Thymus (tissue), 11 donors: ENCODE measurements at regions not wholly inside any gene's neighbourhood (a gene's known extent, or its start where the extent isn't known, plus 50 kb on each side); places are given as distances from the start of the nearest gene placed in this dataset.

ENCODE experiments used
- DNase-seq, 9 donors: peaks; one replicate each; pipeline ENCODE4 v3.0.0-alpha.2; 2013; ENCODE audit warnings: low spot score in 9 of 9, low read depth in 6 of 9, missing footprints in 1 of 9
- H3K27ac ChIP-seq, 2 donors: one replicate each; pipeline ENCODE4 v1.5.1; 2013; ENCODE audit warnings: control low read depth in 1 of 2, low read depth in 1 of 2, low read length in 1 of 2, mild to moderate bottlenecking in 1 of 2, moderate library complexity in 1 of 2
- H3K27me3 ChIP-seq, 2 donors: one replicate each; pipeline ENCODE4 v1.5.1; 2013; ENCODE audit warnings: low read length in 1 of 2; ENCODE audit not compliant: control insufficient read depth in 2 of 2, insufficient read depth in 1 of 2
- H3K36me3 ChIP-seq, 2 donors: one replicate each; pipeline ENCODE4 v1.5.1; 2013; ENCODE audit warnings: low read length in 1 of 2, mild to moderate bottlenecking in 1 of 2, moderate library complexity in 1 of 2; ENCODE audit not compliant: control insufficient read depth in 2 of 2, insufficient read depth in 2 of 2
- H3K4me1 ChIP-seq, 2 donors: one replicate each; pipeline ENCODE4 v1.5.1; 2013; ENCODE audit warnings: low read length in 2 of 2; ENCODE audit not compliant: control insufficient read depth in 2 of 2, insufficient read depth in 2 of 2
- H3K4me3 ChIP-seq, 2 donors: one replicate each; pipeline ENCODE4 v1.5.1; 2013; ENCODE audit warnings: low read length in 2 of 2, control low read depth in 1 of 2, mild to moderate bottlenecking in 1 of 2
- H3K9me3 ChIP-seq, 2 donors: one replicate each; pipeline ENCODE4 v1.5.1; 2013; ENCODE audit warnings: low read length in 1 of 2, mild to moderate bottlenecking in 1 of 2; ENCODE audit not compliant: control insufficient read depth in 2 of 2, insufficient read depth in 1 of 2
- WGBS: extraction: QIAGEN DNeasy Blood & Tissue Kit; methylation state at CpG from one replicate; pipeline ENCODE4 v1.1.7; 2013; 5-methylcytosine and 5-hydroxymethylcytosine counted together
- donor health status: healthy.

GRCh38 chr2:100682536-100682935 lies 119.7 kb downstream of the PDCL3 start:
- Histone ChIP-seq H3K36me3 (no peaks in the 10 kb centered on the region), H3K9me3 (no peaks in the 10 kb centered on the region), H3K4me1 (peaks cover 0 to 12% of the 10 kb centered on the region in 2 donors), H3K4me3 (no peak overlapping the region), H3K27ac (no peak overlapping the region), H3K27me3 (no peaks in the 10 kb centered on the region)
- WGBS: 96% methylated on average over 7 of the region's 7 CpGs
- DNase-seq: no peak

GRCh38 chr2:100683231-100683630 lies 120.4 kb downstream of the PDCL3 start:
- Histone ChIP-seq H3K27me3 (no peaks in the 10 kb centered on the region), H3K27ac (no peak overlapping the region), H3K9me3 (no peaks in the 10 kb centered on the region), H3K36me3 (no peaks in the 10 kb centered on the region), H3K4me3 (no peak overlapping the region), H3K4me1 (peaks cover 0 to 12% of the 10 kb centered on the region in 2 donors)
- DNase-seq: no peak
- WGBS: 97% methylated on average over 4 of the region's 4 CpGs

DNA sequence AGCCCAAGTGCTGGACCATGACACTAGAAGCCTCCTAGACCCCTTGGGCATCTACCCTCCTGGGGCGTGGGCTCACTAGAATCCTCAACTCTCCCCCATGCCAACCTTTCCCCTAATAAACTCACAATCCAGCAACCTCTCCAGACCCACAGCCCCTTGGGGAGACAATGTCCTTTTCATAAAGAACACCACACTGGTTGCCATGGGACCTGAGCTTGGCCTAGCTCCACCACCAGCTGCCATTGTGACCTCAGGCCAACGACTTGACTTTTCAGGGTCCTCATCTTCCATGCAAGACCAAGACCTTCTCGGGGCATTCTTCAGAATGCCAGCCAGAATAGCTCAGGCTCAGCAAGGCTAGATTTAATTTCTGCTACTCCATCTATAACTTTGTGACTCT lies 128.1 kb upstream of the NPAS2 start:
- Histone ChIP-seq H3K9me3 (no peaks in the 10 kb centered on the region), H3K36me3 (no peaks in the 10 kb centered on the region), H3K27me3 (no peaks in the 10 kb centered on the region), H3K4me3 (no peak overlapping the region), H3K4me1 (no peaks in the 10 kb centered on the region), H3K27ac (no peak overlapping the region)
- WGBS: 90% methylated on average over 3 of the region's 3 CpGs
- no peak for DNase-seq

- H3K9me3 ChIP-seq: no peaks in the 10 kb centered on the region
These were observed 127.6 kb upstream of the NPAS2 start for GRCh38 chr2:100692381-100692780.

GRCh38 chr2:100692906-100693305 lies 127.0 kb upstream of the NPAS2 start:
- Histone ChIP-seq H3K4me3 (no peak overlapping the region), H3K27me3 (no peaks in the 10 kb centered on the region), H3K27ac (no peak overlapping the region), H3K9me3 (no peaks in the 10 kb centered on the region), H3K36me3 (no peaks in the 10 kb centered on the region), H3K4me1 (no peaks in the 10 kb centered on the region)
- no peak for DNase-seq

More at GRCh38 chr2:100692381-100692780, 127.6 kb upstream of the NPAS2 start:
- Histone ChIP-seq H3K36me3 (no peaks in the 10 kb centered on the region), H3K4me3 (no peak overlapping the region), H3K27me3 (no peaks in the 10 kb centered on the region), H3K27ac (no peak overlapping the region), H3K4me1 (no peaks in the 10 kb centered on the region)
- no peak for DNase-seq
- 96% methylated on average over 5 of the region's 5 CpGs for WGBS

GRCh38 chr2:100699131-100699530 lies 120.8 kb upstream of the NPAS2 start:
- H3K36me3 ChIP-seq: no peaks in the 10 kb centered on the region
- 79% methylated on average over 5 of the region's 5 CpGs for WGBS
- DNase-seq: no peak

DNA sequence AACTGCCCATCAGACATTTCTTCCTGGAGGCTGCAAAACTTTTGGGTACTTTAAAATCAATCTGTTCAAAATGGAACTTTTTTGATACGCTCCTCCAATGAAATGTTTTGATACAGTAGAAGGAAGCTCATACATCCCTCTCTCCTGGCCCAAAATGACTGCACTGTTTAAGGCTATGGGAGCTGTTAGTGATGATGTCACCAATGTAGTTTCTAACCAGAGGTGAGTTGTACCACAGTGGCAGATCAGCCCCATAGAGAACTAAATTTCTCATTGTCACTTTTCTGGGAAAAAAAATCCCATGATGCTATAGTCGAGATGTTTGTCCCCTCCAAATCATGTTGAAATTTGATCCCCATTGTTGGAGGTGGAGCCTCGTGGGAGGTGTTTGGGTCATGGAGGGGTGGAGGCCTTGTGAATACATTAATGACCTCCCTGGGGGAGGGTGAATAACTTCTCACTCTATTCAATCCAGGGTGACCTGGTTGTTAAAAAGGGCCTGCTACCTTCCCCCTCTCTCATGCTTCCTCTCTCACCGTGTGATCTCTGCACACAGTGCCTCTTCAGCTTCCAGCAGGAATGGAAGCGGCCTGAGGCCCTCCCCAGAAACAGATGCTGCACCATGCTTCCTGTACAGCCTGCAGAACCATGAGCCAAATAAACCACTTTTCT lies 117.4 kb upstream of the NPAS2 start:
- 78% methylated on average over 5 of the region's 5 CpGs for WGBS

More at GRCh38 chr2:100699131-100699530, 120.8 kb upstream of the NPAS2 start:
- no peak overlapping the region for H3K27ac ChIP-seq
- H3K27me3 ChIP-seq: no peaks in the 10 kb centered on the region
- H3K4me3 ChIP-seq: no peak overlapping the region
- peaks cover 0 to 3% of the 10 kb centered on the region in 2 donors for H3K9me3 ChIP-seq
- no peaks in the 10 kb centered on the region for H3K4me1 ChIP-seq

GRCh38 chr2:100703213-100703612 lies 116.7 kb upstream of the NPAS2 start:
- DNase-seq: peak in 1 of 9 donors; percentile 2
- Histone ChIP-seq H3K4me3 (no peak overlapping the region), H3K4me1 (no peaks in the 10 kb centered on the region), H3K9me3 (peaks cover 0 to 3% of the 10 kb centered on the region in 2 donors), H3K36me3 (no peaks in the 10 kb centered on the region), H3K27me3 (no peaks in the 10 kb centered on the region), H3K27ac (no peak overlapping the region)
- WGBS: 87% methylated on average over 5 of the region's 5 CpGs

More for the DNA sequence above, 117.4 kb upstream of the NPAS2 start:
- Histone ChIP-seq H3K4me1 (no peaks in the 10 kb centered on the region), H3K9me3 (peaks cover 0 to 3% of the 10 kb centered on the region in 2 donors), H3K27ac (no peak overlapping the region), H3K36me3 (no peaks in the 10 kb centered on the region), H3K4me3 (no peak overlapping the region), H3K27me3 (no peaks in the 10 kb centered on the region)
- no peak for DNase-seq

DNA sequence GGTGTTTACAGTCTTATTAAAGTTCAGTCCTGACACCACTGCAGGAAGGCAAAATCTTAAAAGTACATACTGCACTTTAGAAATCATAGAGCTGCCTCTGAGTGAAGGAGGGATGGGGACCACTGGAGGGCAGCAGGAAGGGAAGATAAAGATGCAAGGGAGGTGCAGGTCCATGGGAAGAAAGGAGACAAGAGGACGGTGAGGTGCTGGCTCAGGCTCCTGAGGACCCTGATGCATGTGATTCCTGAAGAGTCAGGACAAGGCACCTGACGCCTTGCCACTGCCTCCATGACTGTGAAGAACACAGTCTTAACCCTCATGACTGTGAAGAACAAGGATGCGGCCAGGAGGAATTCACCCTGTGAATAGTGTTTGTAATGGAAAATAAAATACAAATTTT lies 116.2 kb upstream of the NPAS2 start:
- Histone ChIP-seq H3K4me3 (no peak overlapping the region), H3K27me3 (no peaks in the 10 kb centered on the region), H3K9me3 (peaks cover 0 to 3% of the 10 kb centered on the region in 2 donors), H3K4me1 (no peaks in the 10 kb centered on the region), H3K27ac (no peak overlapping the region), H3K36me3 (no peaks in the 10 kb centered on the region)
- 90% methylated on average over 3 of the region's 3 CpGs for WGBS
- no peak for DNase-seq
